H1 (cell line): ENCODE measurements at regions not wholly inside any gene's neighbourhood (a gene's known extent, or its start where the extent isn't known, plus 50 kb on each side); places are given as distances from the start of the nearest gene placed in this dataset.

Experiments used
- CTCF ChIA-PET: fragments of 300-600 bp; sonication (Branson Sonifier 250); formaldehyde crosslinking; loops from one replicate; lab custom pipeline; 2021; ENCODE audit not compliant: partially characterized antibody; lab: Charles Lee
- POLR2A ChIA-PET: fragments of 300-600 bp; sonication (Branson Sonifier 250); formaldehyde crosslinking; loops from one replicate; lab custom pipeline; 2021; ENCODE audit warnings: inconsistent platforms; ENCODE audit not compliant: partially characterized antibody; lab: Charles Lee
- DNase-seq, 2 experiments: peaks; one replicate each; pipeline versions ENCODE4 v3.0.0 to v3.0.0-alpha.2; 2010 to 2022; ENCODE audit warnings: low spot score in 2 of 2, low read depth in 1 of 2, mixed read lengths in 1 of 2
- FAIRE-seq: peaks from 2 replicates; lab custom pipeline; 2011; peaks lifted over from hg19 to GRCh38; lab: Jason Lieb, UNC
- H2AFZ ChIP-seq: 2 replicates; pipeline ENCODE4 v1.8.1; 2012; ENCODE audit warnings: low read length, inconsistent platforms
- H2AK5ac ChIP-seq: 2 replicates; pipeline ENCODE4 v1.6.1; 2013; ENCODE audit warnings: low read depth, low read length
- H2BK120ac ChIP-seq: replicated peaks from 2 replicates; pipeline ENCODE3; 2013; ENCODE audit warnings: low read depth, low read length, inconsistent platforms
- H2BK12ac ChIP-seq: 2 replicates; pipeline ENCODE4 v1.6.1; 2013; ENCODE audit warnings: low read depth, low read length
- H2BK15ac ChIP-seq: 2 replicates; pipeline ENCODE4 v1.6.1; 2013; ENCODE audit warnings: low read length
- H2BK20ac ChIP-seq: 2 replicates; pipeline ENCODE4 v1.6.1; 2013; ENCODE audit warnings: low read length
- H2BK5ac ChIP-seq: 2 replicates; pipeline ENCODE4 v1.6.1; 2013; ENCODE audit warnings: low read depth, low read length
- H3K14ac ChIP-seq: 2 replicates; pipeline ENCODE4 v1.6.1; 2013; ENCODE audit warnings: inconsistent platforms; ENCODE audit not compliant: insufficient read length
- H3K18ac ChIP-seq: 2 replicates; pipeline ENCODE4 v1.6.1; 2013; ENCODE audit warnings: low read length; ENCODE audit errors: extremely low read depth
- H3K23ac ChIP-seq: 2 replicates; pipeline ENCODE4 v1.6.1; 2013; ENCODE audit warnings: inconsistent platforms; ENCODE audit not compliant: insufficient read length
- H3K23me2 ChIP-seq: 2 replicates; pipeline ENCODE4 v1.6.1; 2013; ENCODE audit warnings: low read depth, low read length
- H3K27ac ChIP-seq: 2 replicates; pipeline ENCODE4 v1.6.1; 2011; ENCODE audit warnings: low read depth, low read length, inconsistent platforms
- H3K27me3 ChIP-seq, 4 experiments: replicated peaks in 1 of 4; 1 replicate in 1 of 4; 2 replicates in 3 of 4; pipeline versions ENCODE4 v1.6.1 to v1.8.1; 2011 to 2013; ENCODE audit warnings: low read length in 3 of 4, mild to moderate bottlenecking in 3 of 4, inconsistent platforms in 2 of 4, mixed read lengths in 2 of 4, moderate library complexity in 1 of 4; ENCODE audit not compliant: control insufficient read depth in 3 of 4, insufficient read depth in 3 of 4; ENCODE audit errors: extremely low read depth in 1 of 4
- H3K36me3 ChIP-seq, 4 experiments: 2 replicates each; pipeline versions ENCODE4 v1.6.1 to v1.8.1; 2011 to 2013; ENCODE audit warnings: mild to moderate bottlenecking in 4 of 4, low read length in 3 of 4, moderate library complexity in 2 of 4, control low read depth in 1 of 4, inconsistent platforms in 1 of 4; ENCODE audit not compliant: insufficient read depth in 4 of 4, control insufficient read depth in 2 of 4
- H3K4ac ChIP-seq: replicated peaks from 2 replicates; pipeline ENCODE3; 2013; ENCODE audit warnings: low read length, low read depth, mixed read lengths, inconsistent platforms; ENCODE audit not compliant: insufficient read length
- H3K4me1 ChIP-seq, 4 experiments: replicated peaks in 1 of 4; 1 replicate in 1 of 4; 2 replicates in 3 of 4; pipeline versions ENCODE4 v1.6.1 to v1.8.1; 2011 to 2013; ENCODE audit warnings: low read length in 3 of 4, inconsistent platforms in 2 of 4, mixed read lengths in 1 of 4; ENCODE audit not compliant: insufficient read depth in 4 of 4, control insufficient read depth in 3 of 4
- H3K4me2 ChIP-seq, 2 experiments: 2 replicates each; pipeline versions ENCODE4 v1.6.1 to v1.8.1; 2011 to 2013; ENCODE audit warnings: low read depth in 2 of 2, low read length in 2 of 2, control low read depth in 1 of 2, inconsistent platforms in 1 of 2, mild to moderate bottlenecking in 1 of 2; ENCODE audit not compliant: insufficient read depth in 1 of 2
- H3K4me3 ChIP-seq, 4 experiments: fragments of 200-600, 300-600 bp in 1 of 4; sonication (generic), shearing (Covaris generic), sonication (Bioruptor Twin) in 1 of 4; 2 replicates each; pipeline versions ENCODE4 v1.5.1 to v1.8.1; 2011 to 2016; ENCODE audit warnings: low read length in 4 of 4, low read depth in 3 of 4, control low read depth in 2 of 4, inconsistent platforms in 2 of 4, mild to moderate bottlenecking in 2 of 4, mixed read lengths in 1 of 4, moderate library complexity in 1 of 4; ENCODE audit not compliant: insufficient read depth in 2 of 4; ENCODE audit errors: extremely low read depth in 1 of 4
- H3K56ac ChIP-seq: replicated peaks from 2 replicates; pipeline ENCODE3; 2013; ENCODE audit warnings: low read depth, mild to moderate bottlenecking, mixed read lengths, low read length, inconsistent platforms; ENCODE audit not compliant: insufficient read length
- H3K79me1 ChIP-seq: 2 replicates; pipeline ENCODE4 v1.6.1; 2013; ENCODE audit warnings: low read depth, low read length, control low read depth
- H3K79me2 ChIP-seq, 2 experiments: 2 replicates each; pipeline versions ENCODE4 v1.6.1 to v1.8.1; 2012 to 2013; ENCODE audit warnings: low read length in 2 of 2, mild to moderate bottlenecking in 2 of 2, inconsistent platforms in 1 of 2; ENCODE audit not compliant: insufficient read depth in 2 of 2, control insufficient read depth in 1 of 2
- H3K9ac ChIP-seq, 4 experiments: replicated peaks in 1 of 4; 1 replicate in 1 of 4; 2 replicates in 3 of 4; pipeline versions ENCODE4 v1.6.1 to v1.8.1; 2011 to 2013; ENCODE audit warnings: low read depth in 3 of 4, low read length in 3 of 4, control low read depth in 2 of 4, mild to moderate bottlenecking in 2 of 4, moderate library complexity in 2 of 4, inconsistent platforms in 1 of 4; ENCODE audit errors: extremely low read depth in 1 of 4
- H3K9me3 ChIP-seq, 2 experiments: 2 replicates each; pipeline versions ENCODE4 v1.6.1 to v1.8.1; 2012 to 2013; ENCODE audit warnings: mild to moderate bottlenecking in 2 of 2, moderate library complexity in 2 of 2, control low read depth in 1 of 2, inconsistent platforms in 1 of 2, low read depth in 1 of 2, low read length in 1 of 2, mixed read lengths in 1 of 2; ENCODE audit not compliant: insufficient read depth in 2 of 2
- H4K20me1 ChIP-seq, 2 experiments: replicated peaks in 1 of 2; 2 replicates each; pipeline versions ENCODE3 to v1.8.1; 2011 to 2013; ENCODE audit warnings: inconsistent platforms in 2 of 2, low read length in 2 of 2, mild to moderate bottlenecking in 1 of 2; ENCODE audit not compliant: insufficient read depth in 2 of 2, control insufficient read depth in 1 of 2
- H4K5ac ChIP-seq: 2 replicates; pipeline ENCODE4 v1.6.1; 2013; ENCODE audit warnings: low read length, low read depth, mixed read lengths, inconsistent platforms; ENCODE audit not compliant: insufficient read length
- H4K8ac ChIP-seq: 2 replicates; pipeline ENCODE4 v1.8.0; 2013; ENCODE audit warnings: mild to moderate bottlenecking, moderate library complexity, low read length, inconsistent platforms; ENCODE audit not compliant: insufficient read depth; ENCODE audit errors: extremely low read depth
- H4K91ac ChIP-seq: replicated peaks from 2 replicates; pipeline ENCODE3; 2013; ENCODE audit warnings: low read length, mixed read lengths, inconsistent platforms; ENCODE audit not compliant: insufficient read length
- ATF3 ChIP-seq: IDR thresholded peaks from 2 replicates; pipeline ENCODE4 v1.6.1; 2011; ENCODE audit warnings: low read depth, mild to moderate bottlenecking, low read length; ENCODE audit not compliant: insufficient read depth
- CHD2 ChIP-seq: IDR thresholded peaks from 2 replicates; pipeline ENCODE4 v1.6.1; 2012; ENCODE audit warnings: low read length, improper control_type of control experiment
- EP300 ChIP-seq, 2 experiments: IDR thresholded peaks; 1 replicate in 1 of 2; 2 replicates in 1 of 2; pipeline ENCODE4 v1.6.1; 2011 to 2012; ENCODE audit warnings: low read depth in 2 of 2, low read length in 2 of 2, mild to moderate bottlenecking in 2 of 2, borderline replicate concordance in 1 of 2, inconsistent platforms in 1 of 2, moderate library complexity in 1 of 2
- EZH2 ChIP-seq: fragments of 200-600 bp; sonication (generic); IDR thresholded peaks from 2 replicates; pipeline ENCODE4 v1.7.1; 2012; ENCODE audit warnings: low read depth, mild to moderate bottlenecking, moderate library complexity, low read length, inconsistent platforms; ENCODE audit not compliant: severe bottlenecking
- HDAC6 ChIP-seq: IDR thresholded peaks from one replicate; pipeline ENCODE4 v1.7.1; 2012; ENCODE audit warnings: low read depth, mild to moderate bottlenecking, inconsistent platforms, low read length, moderate library complexity
- PHF8 ChIP-seq: fragments of 200-600 bp; sonication (generic); conservative IDR thresholded peaks from 2 replicates; pipeline ENCODE4 v1.7.1; 2012; ENCODE audit warnings: low read depth, mild to moderate bottlenecking, inconsistent platforms, low read length, moderate library complexity
- RNF2 ChIP-seq: fragments of 200-900, 300-1000 bp; sonication (generic); IDR thresholded peaks from 2 replicates; pipeline ENCODE4 v1.7.1; 2016; ENCODE audit warnings: borderline replicate concordance, low read depth, mild to moderate bottlenecking, antibody characterized with exemption, low read length; ENCODE audit not compliant: poor library complexity, severe bottlenecking; ENCODE audit errors: missing control alignments
- RXRA ChIP-seq: IDR thresholded peaks from 2 replicates; pipeline ENCODE4 v1.6.1; 2011; ENCODE audit warnings: low read depth, mild to moderate bottlenecking, low read length, moderate library complexity; ENCODE audit not compliant: insufficient read depth
- SAP30 ChIP-seq: fragments of 300-600 bp; sonication (generic); IDR thresholded peaks from 2 replicates; pipeline ENCODE4 v1.7.1; 2012; ENCODE audit warnings: low read length, moderate library complexity, mild to moderate bottlenecking, inconsistent platforms; ENCODE audit not compliant: insufficient read depth, insufficient replicate concordance
- SP1 ChIP-seq: IDR thresholded peaks from 2 replicates; pipeline ENCODE4 v1.6.1; 2011; ENCODE audit warnings: low read depth, low read length
- TAF1 ChIP-seq: IDR thresholded peaks from 2 replicates; pipeline ENCODE4 v1.6.1; 2011; ENCODE audit warnings: mild to moderate bottlenecking, low read depth, low read length
- TCF12 ChIP-seq: IDR thresholded peaks from 2 replicates; pipeline ENCODE4 v1.6.1; 2011; ENCODE audit warnings: low read depth, mild to moderate bottlenecking, low read length
- WGBS, 2 experiments: shearing (Covaris generic) in 1 of 2; methylation state at CpG; one replicate each; pipeline versions ENCODE4 v1.1.6 to v1.1.7; 2013 to 2015; ENCODE audit warnings: low lambda C conversion rate in 2 of 2, mixed read lengths in 2 of 2, inconsistent platforms in 1 of 2, low coverage in 1 of 2, missing lambda C conversion rate in 1 of 2; ENCODE audit not compliant: insufficient replicate concordance in 2 of 2, insufficient coverage in 1 of 2, insufficient read length in 1 of 2; ENCODE audit errors: extremely low coverage in 1 of 2, missing lambda C conversion rate in 1 of 2; 5-methylcytosine and 5-hydroxymethylcytosine counted together

- POLR2A ChIA-PET, result no interaction called here
- no peak overlapping the region for H4K5ac ChIP-seq
- no peak overlapping the region for H3K23ac ChIP-seq
- CTCF ChIA-PET, result interaction anchor here (1.1 kb wide), 1 partner anchor 15 kb away, joined by 3 read pairs; no protein-coding TSS in a partner anchor
- H3K9me3 ChIP-seq, result no peaks in the 10 kb centered on the region
- 0 out of 2 replicates have a peak overlapping the region, but pooled peaks have one; percentile 23 for H2AFZ ChIP-seq
- no peaks in the 10 kb centered on the region for H4K20me1 ChIP-seq
- no peak overlapping the region for H2BK15ac ChIP-seq
- DNase-seq (no peak), FAIRE-seq (no peak)
- H3K79me2 ChIP-seq, result no peaks in the 10 kb centered on the region
- no peak overlapping the region for H3K4me2 ChIP-seq
- no peak overlapping the region for H3K18ac ChIP-seq
- no peak overlapping the region for H3K4me3 ChIP-seq
- H3K4ac ChIP-seq, result no peak overlapping the region
- no peak overlapping the region for H2BK20ac ChIP-seq
- H2BK120ac ChIP-seq, result no peak overlapping the region
- no peaks in the 10 kb centered on the region for H3K36me3 ChIP-seq
- H3K9ac ChIP-seq, result no peak overlapping the region
- no peaks in the 10 kb centered on the region for H3K4me1 ChIP-seq
- no peaks in the 10 kb centered on the region for H3K79me1 ChIP-seq
- H3K23me2 ChIP-seq, result no peaks in the 10 kb centered on the region
- no peak overlapping the region for H4K8ac ChIP-seq
- no peak overlapping the region for H2BK5ac ChIP-seq
- H3K14ac ChIP-seq, result no peak overlapping the region
- no peaks in the 10 kb centered on the region for H3K27me3 ChIP-seq
- H4K91ac ChIP-seq, result no peak overlapping the region
- WGBS, 2 experiments, result 94% methylated on average over 2 of the region's 2 CpGs; no CpG with 5 or more reads in 1 of the 2 experiments
- no peak overlapping the region for H2BK12ac ChIP-seq
- H3K56ac ChIP-seq, result no peak overlapping the region
- H2AK5ac ChIP-seq, result no peak overlapping the region
- H3K27ac ChIP-seq, result no peak overlapping the region
- no peak for TF ChIP-seq ATF3
- TF ChIP-seq EZH2, result no peak
- no peak for TF ChIP-seq SAP30
- no peak for TF ChIP-seq RNF2
- TF ChIP-seq CHD2, result no peak
- TF ChIP-seq TCF12, result no peak
- no peak for TF ChIP-seq SP1
- TF ChIP-seq HDAC6, result no peak
- no peak for TF ChIP-seq RXRA
- TF ChIP-seq TAF1, result no peak
- no peak for TF ChIP-seq PHF8
- no peak for TF ChIP-seq EP300 (IDR thresholded peaks at IDR 0.05; ENCODE audit: borderline replicate concordance in 1 of 2, low read depth in 2 of 2, low read length in 2 of 2)
Measured at GRCh38 chr5:167478188-167478587, 813.3 kb upstream of the WWC1 start.
